ENCODE measurements at regions not wholly inside any gene's neighbourhood (a gene's known extent, or its start where the extent isn't known, plus 50 kb on each side); places are given as distances from the start of the nearest gene placed in this dataset.

DNA sequence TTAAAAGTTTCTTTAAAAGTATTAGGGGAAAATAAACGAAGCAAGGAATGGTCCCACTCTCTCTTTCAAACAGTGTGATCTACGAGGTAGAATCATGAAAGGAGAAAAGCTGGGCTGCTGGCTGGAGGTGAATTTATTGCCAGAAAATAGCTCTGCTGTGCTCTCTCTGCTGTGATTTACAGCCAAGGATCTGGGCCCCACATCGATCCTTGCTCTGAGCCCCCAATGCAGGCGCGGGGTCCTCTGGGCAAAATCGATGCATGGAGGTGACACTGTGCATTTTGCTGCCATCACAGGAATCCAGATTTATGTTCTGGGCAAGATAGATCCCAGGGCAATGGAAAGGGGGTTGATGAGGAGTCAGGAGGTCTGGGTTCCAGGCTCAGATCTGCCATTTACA lies 91.0 kb upstream of the GPR26 start:
- TF ChIP-seq, protein P1, sequence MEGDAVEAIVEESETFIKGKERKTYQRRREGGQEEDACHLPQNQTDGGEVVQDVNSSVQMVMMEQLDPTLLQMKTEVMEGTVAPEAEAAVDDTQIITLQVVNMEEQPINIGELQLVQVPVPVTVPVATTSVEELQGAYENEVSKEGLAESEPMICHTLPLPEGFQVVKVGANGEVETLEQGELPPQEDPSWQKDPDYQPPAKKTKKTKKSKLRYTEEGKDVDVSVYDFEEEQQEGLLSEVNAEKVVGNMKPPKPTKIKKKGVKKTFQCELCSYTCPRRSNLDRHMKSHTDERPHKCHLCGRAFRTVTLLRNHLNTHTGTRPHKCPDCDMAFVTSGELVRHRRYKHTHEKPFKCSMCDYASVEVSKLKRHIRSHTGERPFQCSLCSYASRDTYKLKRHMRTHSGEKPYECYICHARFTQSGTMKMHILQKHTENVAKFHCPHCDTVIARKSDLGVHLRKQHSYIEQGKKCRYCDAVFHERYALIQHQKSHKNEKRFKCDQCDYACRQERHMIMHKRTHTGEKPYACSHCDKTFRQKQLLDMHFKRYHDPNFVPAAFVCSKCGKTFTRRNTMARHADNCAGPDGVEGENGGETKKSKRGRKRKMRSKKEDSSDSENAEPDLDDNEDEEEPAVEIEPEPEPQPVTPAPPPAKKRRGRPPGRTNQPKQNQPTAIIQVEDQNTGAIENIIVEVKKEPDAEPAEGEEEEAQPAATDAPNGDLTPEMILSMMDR (conservative IDR thresholded peaks at IDR 0.05; ENCODE audit: low read depth, low read length), result no peak
- no peak for DNase-seq (ENCODE audit: low read depth)
- no peak overlapping the region for H3K4me3 ChIP-seq (ENCODE audit: low read depth, low read length)

DNA sequence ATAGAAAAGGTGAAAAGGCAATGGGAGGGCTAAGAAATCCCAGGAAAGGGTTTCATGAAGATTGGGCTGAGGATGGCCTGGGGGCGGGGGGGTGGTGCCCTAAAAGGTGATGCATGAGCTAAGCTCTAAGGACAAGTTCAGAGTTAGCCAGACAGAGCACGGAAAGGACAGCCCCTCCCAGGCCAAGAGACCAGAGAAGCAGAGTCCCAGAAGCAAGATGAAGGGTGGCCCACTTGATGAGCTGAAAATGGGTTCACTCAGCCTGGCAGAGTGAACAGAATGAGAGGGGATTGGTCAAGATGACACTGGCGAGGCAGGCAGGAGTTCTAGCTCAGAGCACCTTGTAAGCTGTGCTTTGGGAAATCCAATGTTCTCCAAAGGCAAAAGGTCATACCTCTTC lies 89.4 kb upstream of the GPR26 start:
- TF ChIP-seq, protein P1 (conservative IDR thresholded peaks at IDR 0.05; ENCODE audit: low read depth, low read length), result no peak
- DNase-seq (ENCODE audit: low read depth), result no peak
- H3K4me3 ChIP-seq (ENCODE audit: low read depth, low read length), result no peak overlapping the region

DNA sequence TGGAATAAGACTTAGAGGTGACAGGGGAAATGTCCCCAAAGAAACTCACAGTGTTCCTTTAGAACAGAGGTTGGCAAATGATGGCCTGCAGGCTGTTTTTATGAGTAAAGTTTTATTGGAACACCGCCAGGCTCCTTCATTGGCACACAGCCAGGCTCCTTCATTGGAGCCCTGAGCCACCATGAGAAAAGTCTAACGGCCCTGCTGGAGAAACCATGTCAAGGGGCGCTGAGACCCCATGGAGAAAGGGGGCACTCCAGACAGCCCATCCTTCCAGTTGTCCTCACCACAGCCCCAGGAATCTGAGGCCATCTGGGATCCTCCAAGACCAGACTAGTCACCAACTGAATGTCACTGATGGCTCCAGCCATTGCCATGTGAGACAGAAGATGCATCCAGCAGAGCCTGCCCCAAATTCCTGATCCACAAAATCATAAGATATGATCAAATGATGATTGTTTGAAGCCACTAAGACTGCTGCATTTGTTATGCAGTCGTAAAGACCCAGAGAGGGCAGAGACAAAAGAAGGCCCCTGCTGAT lies 88.2 kb upstream of the GPR26 start:
- H3K4me3 ChIP-seq (ENCODE audit: low read depth, low read length), result no peak overlapping the region
- DNase-seq (ENCODE audit: low read depth), result no peak
- TF ChIP-seq, protein P1 (conservative IDR thresholded peaks at IDR 0.05; ENCODE audit: low read depth, low read length), result no peak

DNA sequence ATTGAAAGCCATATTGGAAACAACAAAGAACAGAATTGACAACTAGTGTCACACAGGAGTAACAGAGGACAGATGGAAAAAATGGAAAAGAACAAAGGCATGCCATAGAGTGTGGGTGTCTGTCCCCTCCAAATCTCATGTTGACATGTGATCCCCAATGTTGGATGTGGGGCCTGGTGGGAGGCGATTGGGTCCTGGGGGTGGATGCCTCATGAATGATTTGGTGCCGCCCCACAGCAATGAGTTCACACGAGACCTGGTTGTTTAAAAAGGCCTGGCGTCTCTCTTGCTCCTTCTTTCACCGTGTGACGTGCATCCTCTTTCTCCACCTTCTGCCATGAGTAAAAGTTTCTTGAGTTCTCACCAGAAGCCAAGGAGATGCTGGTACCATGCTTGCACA lies 87.4 kb upstream of the GPR26 start:
- DNase-seq (ENCODE audit: low read depth), result no peak
- TF ChIP-seq, protein P1 (conservative IDR thresholded peaks at IDR 0.05; ENCODE audit: low read depth, low read length), result no peak
- H3K4me3 ChIP-seq (ENCODE audit: low read depth, low read length), result no peak overlapping the region

DNA sequence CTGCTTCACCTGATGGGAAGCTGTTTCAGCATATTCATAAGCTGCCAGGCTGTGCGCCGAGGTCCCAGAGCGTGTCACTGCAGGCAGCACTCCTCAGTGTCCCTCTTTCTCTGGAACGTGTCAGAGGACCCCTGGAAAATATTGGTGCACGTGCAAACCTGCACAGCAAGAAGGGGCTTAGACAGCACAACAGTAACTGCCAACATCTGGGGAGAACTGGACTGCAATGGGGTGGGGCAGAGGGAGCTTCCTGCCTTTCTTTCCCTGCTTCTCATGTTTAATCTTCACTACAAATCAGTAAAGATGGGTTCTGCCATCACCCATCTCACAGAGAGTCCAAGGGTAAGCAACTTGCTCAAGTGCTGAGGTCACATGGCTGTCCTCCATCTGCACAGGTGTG lies 86.5 kb upstream of the GPR26 start:
- no peak for DNase-seq (ENCODE audit: low read depth)
- H3K4me3 ChIP-seq (ENCODE audit: low read depth, low read length), result no peak overlapping the region
- TF ChIP-seq, protein P1 (conservative IDR thresholded peaks at IDR 0.05; ENCODE audit: low read depth, low read length), result no peak

DNA sequence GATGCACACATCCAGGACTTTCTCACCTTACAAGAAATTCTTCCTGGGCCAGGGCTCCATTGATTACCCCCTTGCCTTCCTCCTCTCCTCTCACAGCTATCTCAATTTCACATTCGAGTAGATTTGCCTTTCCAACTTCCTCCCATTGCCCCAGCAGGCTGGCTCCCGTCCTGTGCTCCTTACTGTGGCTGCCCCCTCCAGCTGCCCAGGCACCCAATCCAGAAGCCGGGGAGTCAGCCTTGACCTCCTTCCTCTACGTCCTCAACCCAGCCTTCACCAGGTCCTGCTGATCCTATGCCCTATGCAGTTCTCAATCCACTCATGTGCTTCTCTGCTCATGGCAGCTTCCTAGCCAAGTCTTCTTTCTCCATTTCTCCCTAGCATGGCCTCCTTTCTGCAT lies 85.7 kb upstream of the GPR26 start:
- DNase-seq (ENCODE audit: low read depth), result no peak
- TF ChIP-seq, protein P1 (conservative IDR thresholded peaks at IDR 0.05; ENCODE audit: low read depth, low read length), result no peak
- no peak overlapping the region for H3K4me3 ChIP-seq (ENCODE audit: low read depth, low read length)

DNA sequence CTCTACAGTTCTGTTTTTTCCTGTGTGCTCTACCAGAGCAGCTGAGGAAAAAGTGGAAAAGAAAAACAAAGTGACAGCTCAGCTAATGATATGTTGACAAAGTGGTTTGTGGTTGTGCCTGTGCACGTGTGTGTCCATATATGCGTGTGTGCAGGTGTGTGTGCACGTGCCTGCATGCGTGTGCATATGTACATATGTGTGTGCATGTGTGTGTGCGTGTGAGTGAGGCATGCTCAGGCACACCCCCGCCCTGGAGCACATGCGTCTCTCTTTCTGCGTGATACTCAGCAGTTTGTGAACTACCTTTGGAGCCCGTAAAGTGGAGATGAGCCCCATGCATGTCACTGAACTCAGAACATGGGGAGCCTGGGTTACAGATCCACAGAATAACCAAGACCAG lies 84.5 kb upstream of the GPR26 start:
- H3K4me3 ChIP-seq (ENCODE audit: low read depth, low read length), result no peak overlapping the region
- no peak for DNase-seq (ENCODE audit: low read depth)
- TF ChIP-seq, protein P1 (conservative IDR thresholded peaks at IDR 0.05; ENCODE audit: low read depth, low read length), result no peak
